CD14-positive monocyte (primary cell): ENCODE measurements at regions not wholly inside any gene's neighbourhood (a gene's known extent, or its start where the extent isn't known, plus 50 kb on each side); places are given as distances from the start of the nearest gene placed in this dataset.
"Not testable (repeated sequence)": the region's sequence is repeated elsewhere in the genome, so short reads cannot be mapped to it uniquely, and the experiment has no call there.

Source experiments
- DNase-seq, 3 donors: peaks; one replicate each; pipeline ENCODE4 v3.0.0-alpha.2; 2011 to 2022
- H2AFZ ChIP-seq: 2 replicates; pipeline ENCODE4 v1.6.0; 2012; ENCODE audit warnings: mild to moderate bottlenecking, low read depth, low read length, inconsistent platforms; ENCODE audit not compliant: insufficient read depth, poor library complexity, severe bottlenecking
- H3K27ac ChIP-seq, 2 donors: 1 replicate in 1 of 2; 2 replicates in 1 of 2; pipeline ENCODE4 v1.5.1; 2012 to 2013; ENCODE audit warnings: low read length in 2 of 2, control low read depth in 1 of 2, inconsistent platforms in 1 of 2, low read depth in 1 of 2, mild to moderate bottlenecking in 1 of 2
- H3K27me3 ChIP-seq, 2 donors: one replicate each; pipeline versions ENCODE4 v1.6.0 to v1.6.1; 2011 to 2013; ENCODE audit warnings: low read length in 2 of 2; ENCODE audit not compliant: control insufficient read depth in 2 of 2, insufficient read depth in 2 of 2
- H3K36me3 ChIP-seq, 2 donors: replicated peaks in 1 of 2; 1 replicate in 1 of 2; 2 replicates in 1 of 2; pipeline versions ENCODE4 v1.5.1 to v1.6.1; 2012 to 2013; ENCODE audit warnings: low read length in 2 of 2, control low read depth in 1 of 2, inconsistent platforms in 1 of 2, mild to moderate bottlenecking in 1 of 2; ENCODE audit not compliant: insufficient read depth in 2 of 2, control insufficient read depth in 1 of 2
- H3K4me1 ChIP-seq, 2 donors: 1 replicate in 1 of 2; 2 replicates in 1 of 2; pipeline versions ENCODE4 v1.5.1 to v1.6.1; 2012 to 2013; ENCODE audit warnings: low read length in 2 of 2, control low read depth in 1 of 2, inconsistent platforms in 1 of 2, mild to moderate bottlenecking in 1 of 2, moderate library complexity in 1 of 2; ENCODE audit not compliant: insufficient read depth in 2 of 2, control insufficient read depth in 1 of 2
- H3K4me2 ChIP-seq: replicated peaks from 2 replicates; pipeline ENCODE3; 2012; ENCODE audit warnings: low read length, moderate library complexity, mild to moderate bottlenecking; ENCODE audit not compliant: poor library complexity, severe bottlenecking; ENCODE audit errors: extremely low read depth
- H3K4me3 ChIP-seq, 3 experiments: fragments of 200-600 bp in 1 of 3; sonication (generic) in 1 of 3; replicated peaks in 1 of 3; 1 replicate in 2 of 3; 2 replicates in 1 of 3; pipeline ENCODE4 v1.5.1; 2011 to 2013; ENCODE audit warnings: low read length in 3 of 3, mild to moderate bottlenecking in 3 of 3, control low read depth in 2 of 3, low read depth in 2 of 3, inconsistent platforms in 1 of 3, moderate library complexity in 1 of 3
- H3K79me2 ChIP-seq: 2 replicates; pipeline ENCODE4 v1.6.0; 2012; ENCODE audit warnings: mild to moderate bottlenecking, control low read depth, inconsistent platforms, low read length, moderate library complexity; ENCODE audit not compliant: insufficient read depth
- H3K9ac ChIP-seq: 2 replicates; pipeline ENCODE4 v1.6.0; 2017; ENCODE audit warnings: low read length, mild to moderate bottlenecking; ENCODE audit not compliant: insufficient read depth, poor library complexity, severe bottlenecking
- H3K9me3 ChIP-seq, 2 donors: replicated peaks in 1 of 2; 1 replicate in 1 of 2; 2 replicates in 1 of 2; pipeline versions ENCODE4 v1.5.1 to v1.6.1; 2012 to 2013; ENCODE audit warnings: low read length in 2 of 2, control low read depth in 1 of 2; ENCODE audit not compliant: control insufficient read depth in 1 of 2, insufficient read depth in 1 of 2
- H4K20me1 ChIP-seq: 2 replicates; pipeline ENCODE4 v1.6.0; 2012; ENCODE audit warnings: mild to moderate bottlenecking, low read length, control low read depth, moderate library complexity; ENCODE audit not compliant: insufficient read depth
- H3K27ac Mint-ChIP-seq, 7 donors: one replicate each; pipeline ENCODE4 v1.8.0; 2020; ENCODE audit warnings: mild to moderate bottlenecking in 7 of 7, mixed read lengths in 7 of 7, moderate library complexity in 6 of 7, inconsistent platforms in 2 of 7
- H3K27me3 Mint-ChIP-seq, 3 donors: one replicate each; pipeline ENCODE4 v1.8.0; 2021 to 2022; ENCODE audit warnings: low read depth in 3 of 3, mild to moderate bottlenecking in 3 of 3, mixed read lengths in 3 of 3, moderate library complexity in 3 of 3, inconsistent platforms in 1 of 3
- H3K36me3 Mint-ChIP-seq, 2 donors: one replicate each; pipeline ENCODE4 v1.8.0; 2020; ENCODE audit warnings: mixed read lengths in 2 of 2, inconsistent platforms in 1 of 2, mild to moderate bottlenecking in 1 of 2
- H3K4me1 Mint-ChIP-seq: one replicate; pipeline ENCODE4 v1.8.0; 2020; ENCODE audit warnings: mild to moderate bottlenecking, mixed read lengths
- H3K4me3 Mint-ChIP-seq, 2 donors: one replicate each; pipeline ENCODE4 v1.8.0; 2020; ENCODE audit warnings: mild to moderate bottlenecking in 2 of 2, mixed read lengths in 2 of 2, moderate library complexity in 1 of 2
- H3K9me3 Mint-ChIP-seq, 7 donors: one replicate each; pipeline ENCODE4 v1.8.0; 2020 to 2022; ENCODE audit warnings: mixed read lengths in 7 of 7, mild to moderate bottlenecking in 6 of 7, moderate library complexity in 6 of 7, inconsistent platforms in 2 of 7
- CTCF ChIP-seq: fragments of 200-600 bp; IDR thresholded peaks from one replicate; pipeline ENCODE4 v1.8.0; 2022; ENCODE audit warnings: antibody characterized with exemption, mild to moderate bottlenecking
- WGBS: methylation state at CpG from one replicate; pipeline ENCODE4 v1.1.5; 2013; ENCODE audit warnings: missing lambda C conversion rate; ENCODE audit not compliant: insufficient coverage; 5-methylcytosine and 5-hydroxymethylcytosine counted together
- intact Hi-C, 2 donors: fragments of 100-400 bp; cut with micrococcal nuclease; formaldehyde crosslinking; loops; one replicate each; pipeline versions ENCODE4 v1.15.0 to v1.15.1; 2023

- H3K27me3 ChIP-seq, H3K79me2 ChIP-seq, H3K4me1 Mint-ChIP-seq, DNase-seq, H3K36me3 ChIP-seq, H3K4me3 ChIP-seq, H2AFZ ChIP-seq, intact Hi-C loops, H3K27ac Mint-ChIP-seq, H3K9me3 ChIP-seq, H3K9me3 Mint-ChIP-seq, H3K4me3 Mint-ChIP-seq, H3K27ac ChIP-seq, H4K20me1 ChIP-seq, H3K4me1 ChIP-seq, H3K36me3 Mint-ChIP-seq, H3K9ac ChIP-seq, H3K27me3 Mint-ChIP-seq, H3K4me2 ChIP-seq: not testable (repeated sequence)
- WGBS = 43% methylated on average over 2 of the region's 5 CpGs
Observed at GRCh38 chr1:147103416-147104155, 68.7 kb downstream of the PRKAB2 start.

GRCh38 chr1:147099192-147099591, 73.1 kb downstream of the PRKAB2 start:
- H3K27me3 ChIP-seq = no peaks in the 10 kb centered on the region
- no peak overlapping the region for H3K4me2 ChIP-seq
- Mint-ChIP-seq H3K27ac (no peak overlapping the region), H3K4me1 (no peaks in the 10 kb centered on the region), H3K4me3 (no peak overlapping the region), H3K36me3 (no peaks in the 10 kb centered on the region), H3K9me3 (no peaks in the 10 kb centered on the region), H3K27me3 (peaks cover 0 to 3% (median 3%) of the 10 kb centered on the region in 3 donors)
- H3K4me1 ChIP-seq = no peaks in the 10 kb centered on the region
- 80% methylated on average over 2 of the region's 6 CpGs for WGBS
- H2AFZ ChIP-seq = no peak overlapping the region
- H3K36me3 ChIP-seq = no peaks in the 10 kb centered on the region
- no peak for TF ChIP-seq CTCF
- DNase-seq = no peak
- no peaks in the 10 kb centered on the region for H4K20me1 ChIP-seq
- intact Hi-C loops = no loop called here
- H3K9ac ChIP-seq = no peak overlapping the region
- no peaks in the 10 kb centered on the region for H3K79me2 ChIP-seq
- H3K27ac ChIP-seq = no peak overlapping the region
- H3K9me3 ChIP-seq = no peaks in the 10 kb centered on the region
- H3K4me3 ChIP-seq = no peak overlapping the region
